Spleen (tissue), 7 donors: ENCODE measurements at regions not wholly inside any gene's neighbourhood (a gene's known extent, or its start where the extent isn't known, plus 50 kb on each side); places are given as distances from the start of the nearest gene placed in this dataset.

Experiments used
- CTCF ChIP-seq, 11 experiments: fragments of 200-600 bp in 7 of 11; fragments of 450-650 bp in 4 of 11; sonication (generic) in 4 of 11; IDR thresholded peaks in 8 of 11; conservative IDR thresholded peaks in 3 of 11; 1 replicate in 7 of 11; 2 replicates in 4 of 11; pipeline versions ENCODE4 v1.4.0 to v1.8.0; 2016 to 2021; ENCODE audit warnings: antibody characterized with exemption in 11 of 11, inconsistent platforms in 4 of 11, mild to moderate bottlenecking in 1 of 11
- POLR2AphosphoS5 ChIP-seq, 3 donors: sonication (generic); formaldehyde crosslinking; IDR thresholded peaks; one replicate each; pipeline ENCODE4 v1.5.1; 2017; ENCODE audit warnings: antibody characterized with exemption in 3 of 3
- donor health status: DM: no; HTN: no; CAD: no; lungs with moderate emphysema.
- donor health status: DM: no; HTN: no; CAD: no.
- donor health status: DM: no; HTN: no; CAD: no.

GRCh38 chr10:63755441-63755840 is 234.2 kb downstream of the REEP3 start:
- TF ChIP-seq POLR2AphosphoS5 (IDR thresholded peaks at IDR 0.05): no peak
- no peak for TF ChIP-seq CTCF (IDR thresholded peaks at IDR 0.05 in 8 of 11, conservative IDR thresholded peaks at IDR 0.05 in 3 of 11)
